HCT116 (cell line): ENCODE measurements at regions not wholly inside any gene's neighbourhood (a gene's known extent, or its start where the extent isn't known, plus 50 kb on each side); places are given as distances from the start of the nearest gene placed in this dataset.

Experiments used
- ATAC-seq: fragments of 200-7000 bp; cut with Tn5 transposase; 2 replicates; pipeline ENCODE4 v1.9.1; 2020; ENCODE audit warnings: mild to moderate bottlenecking, moderate library complexity
- BruUV-seq: library from RNA; stranded (reverse); fragments of 400-500 nt; replicated peaks from 2 replicates; lab custom pipeline; 2021; lab: Mats Ljungman, UMichigan
- CTCF ChIA-PET: fragments of 300-600 bp; sonication (Branson Sonifier 250); formaldehyde crosslinking; loops from one replicate; lab custom pipeline; 2021; ENCODE audit warnings: antibody characterized with exemption; lab: Charles Lee
- POLR2A ChIA-PET: fragments of 300-600, 350-600 bp; sonication (Branson Sonifier 250); formaldehyde crosslinking; loops from one replicate; lab custom pipeline; 2021; ENCODE audit warnings: antibody characterized with exemption; lab: Charles Lee
- RAD21 ChIA-PET, 2 experiments: fragments of 300-600 bp; sonication (Branson Sonifier 250); formaldehyde crosslinking; loops; one replicate each; lab custom pipeline; 2023; ENCODE audit warnings: low total read pairs in 2 of 2; ENCODE audit not compliant: uncharacterized antibody in 2 of 2, unreplicated experiment in 2 of 2, low non-redundant PET in 1 of 2; lab: Charles Lee
- DNase-seq: peaks from one replicate; pipeline ENCODE4 v3.0.0-alpha.2; 2010; ENCODE audit warnings: low read depth, low spot score
- H2AFZ ChIP-seq: fragments of 200-600 bp; shearing (Covaris generic), sonication (generic); 2 replicates; pipeline ENCODE4 v1.6.1; 2017; ENCODE audit warnings: low read depth, mixed run types, mixed read lengths, antibody characterized with exemption, low read length; ENCODE audit not compliant: poor library complexity, severe bottlenecking
- H3K27ac ChIP-seq: 2 replicates; pipeline ENCODE4 v1.5.1; 2012; ENCODE audit warnings: low read depth, low read length
- H3K27me3 ChIP-seq: fragments of 200-600 bp; sonication (generic); 2 replicates; pipeline ENCODE4 v1.6.1; 2016; ENCODE audit warnings: mixed run types, low read length, mixed read lengths; ENCODE audit not compliant: insufficient read depth
- H3K36me3 ChIP-seq, 2 experiments: fragments of 200-500 bp in 1 of 2; fragments of 200-600 bp in 1 of 2; sonication (Bioruptor generic) in 1 of 2; sonication (generic) in 1 of 2; 2 replicates each; pipeline versions ENCODE4 v1.5.1 to v1.6.1; 2014 to 2016; ENCODE audit warnings: low read length in 2 of 2, inconsistent platforms in 1 of 2, mixed read lengths in 1 of 2, mixed run types in 1 of 2; ENCODE audit not compliant: insufficient read depth in 2 of 2, control insufficient read depth in 1 of 2
- H3K4me1 ChIP-seq, 2 experiments: fragments of 200-600 bp in 1 of 2; sonication (generic) in 1 of 2; 2 replicates each; pipeline versions ENCODE4 v1.5.1 to v1.6.1; 2012 to 2017; ENCODE audit warnings: low read length in 2 of 2, inconsistent platforms in 1 of 2, mild to moderate bottlenecking in 1 of 2, mixed read lengths in 1 of 2, mixed run types in 1 of 2, moderate library complexity in 1 of 2; ENCODE audit not compliant: insufficient read depth in 2 of 2, control insufficient read depth in 1 of 2
- H3K4me2 ChIP-seq: fragments of 200-600 bp; sonication (generic); 2 replicates; pipeline ENCODE4 v1.6.1; 2017; ENCODE audit warnings: mixed run types, low read length, mixed read lengths
- H3K4me3 ChIP-seq, 2 experiments: fragments of 200-600 bp in 1 of 2; sonication (generic) in 1 of 2; replicated peaks in 1 of 2; 2 replicates each; pipeline ENCODE4 v1.5.1; 2011 to 2016; ENCODE audit warnings: low read length in 2 of 2, control low read depth in 1 of 2, low read depth in 1 of 2, mild to moderate bottlenecking in 1 of 2, mixed read lengths in 1 of 2, mixed run types in 1 of 2
- H3K79me2 ChIP-seq: fragments of 200-600 bp; sonication (generic); 2 replicates; pipeline ENCODE4 v1.6.1; 2017; ENCODE audit warnings: mild to moderate bottlenecking, mixed run types, low read length, moderate library complexity, mixed read lengths; ENCODE audit not compliant: insufficient read depth
- H3K9ac ChIP-seq: fragments of 200-600 bp; sonication (generic); 2 replicates; pipeline ENCODE4 v1.6.1; 2016; ENCODE audit warnings: low read length, mixed read lengths
- H3K9me2 ChIP-seq: fragments of 200-600 bp; sonication (generic), shearing (Covaris generic); 2 replicates; pipeline ENCODE4 v1.6.1; 2017; ENCODE audit warnings: mixed run types, mild to moderate bottlenecking, moderate library complexity; ENCODE audit not compliant: insufficient read depth
- H3K9me3 ChIP-seq, 2 experiments: fragments of 200-500 bp in 1 of 2; fragments of 200-600 bp in 1 of 2; sonication (Bioruptor generic) in 1 of 2; sonication (generic) in 1 of 2; 2 replicates each; pipeline ENCODE4 v1.6.1; 2014 to 2017; ENCODE audit warnings: low read length in 2 of 2, mixed read lengths in 2 of 2, inconsistent platforms in 1 of 2, low read depth in 1 of 2, mild to moderate bottlenecking in 1 of 2, mixed run types in 1 of 2, moderate library complexity in 1 of 2; ENCODE audit not compliant: control insufficient read depth in 1 of 2, insufficient read depth in 1 of 2
- H4K20me1 ChIP-seq: fragments of 200-600 bp; sonication (generic), shearing (Covaris generic); 2 replicates; pipeline ENCODE4 v1.6.1; 2017; ENCODE audit warnings: mixed run types, mild to moderate bottlenecking, moderate library complexity; ENCODE audit not compliant: insufficient read depth
- CEBPB ChIP-seq: IDR thresholded peaks from 2 replicates; pipeline ENCODE4 v1.6.1; 2012; ENCODE audit warnings: low read depth
- CTCF ChIP-seq, 3 experiments: fragments of 200-600 bp in 1 of 3; sonication (generic) in 1 of 3; IDR thresholded peaks in 2 of 3; conservative IDR thresholded peaks in 1 of 3; 2 replicates each; pipeline ENCODE4 v1.5.1; 2012 to 2017; ENCODE audit warnings: low read depth in 2 of 3, low read length in 2 of 3, antibody characterized with exemption in 1 of 3, borderline replicate concordance in 1 of 3, control low read depth in 1 of 3, mild to moderate bottlenecking in 1 of 3, mixed read lengths in 1 of 3, mixed run types in 1 of 3, moderate library complexity in 1 of 3; ENCODE audit not compliant: insufficient read depth in 1 of 3
- EGR1 ChIP-seq: IDR thresholded peaks from 2 replicates; pipeline ENCODE4 v1.6.1; 2012; ENCODE audit warnings: low read depth
- ELF1 ChIP-seq: IDR thresholded peaks from 2 replicates; pipeline ENCODE4 v1.6.1; 2012; ENCODE audit warnings: low read depth, borderline replicate concordance
- EZH2 ChIP-seq: fragments of 200-600 bp; sonication (generic); IDR thresholded peaks from 2 replicates; pipeline ENCODE4 v1.6.1; 2017; ENCODE audit warnings: antibody characterized with exemption, mixed run types
- EZH2phosphoT487 ChIP-seq: fragments of 200-600 bp; IDR thresholded peaks from 2 replicates; pipeline ENCODE4 v1.6.1; 2018; ENCODE audit warnings: antibody characterized with exemption, borderline replicate concordance
- FOSL1 ChIP-seq: IDR thresholded peaks from 2 replicates; pipeline ENCODE4 v1.6.1; 2012; ENCODE audit warnings: low read depth
- JUND ChIP-seq: IDR thresholded peaks from 2 replicates; pipeline ENCODE4 v1.6.1; 2012
- POLR2A ChIP-seq: IDR thresholded peaks from 2 replicates; pipeline ENCODE4 v1.7.0; 2011; ENCODE audit warnings: borderline replicate concordance; ENCODE audit not compliant: insufficient read depth, insufficient read length; ENCODE audit errors: extremely low read depth
- POLR2AphosphoS5 ChIP-seq: IDR thresholded peaks from 2 replicates; pipeline ENCODE4 v1.6.1; 2011; ENCODE audit warnings: mild to moderate bottlenecking, low read depth, low read length, moderate library complexity
- RAD21 ChIP-seq: IDR thresholded peaks from 2 replicates; pipeline ENCODE4 v1.6.1; 2012; ENCODE audit warnings: low read depth, mild to moderate bottlenecking
- SIN3A ChIP-seq: IDR thresholded peaks from 2 replicates; pipeline ENCODE4 v1.6.1; 2012; ENCODE audit warnings: low read depth
- SP1 ChIP-seq: IDR thresholded peaks from 2 replicates; pipeline ENCODE4 v1.6.1; 2012; ENCODE audit warnings: low read depth
- SRF ChIP-seq: IDR thresholded peaks from 2 replicates; pipeline ENCODE4 v1.6.1; 2012; ENCODE audit warnings: low read depth
- TCF7L2 ChIP-seq: IDR thresholded peaks from 2 replicates; pipeline ENCODE4 v1.7.0; 2011; ENCODE audit warnings: borderline replicate concordance, inconsistent platforms; ENCODE audit not compliant: insufficient read depth, insufficient read length; ENCODE audit errors: extremely low read depth
- YY1 ChIP-seq: IDR thresholded peaks from 2 replicates; pipeline ENCODE4 v1.6.1; 2011; ENCODE audit warnings: low read length, low read depth, moderate library complexity, mild to moderate bottlenecking; ENCODE audit not compliant: insufficient replicate concordance; ENCODE audit errors: extremely low read depth
- ZFX ChIP-seq: fragments of 450-650 bp; IDR thresholded peaks from 2 replicates; pipeline ENCODE4 v1.6.1; 2017
- intact Hi-C: fragments of 100-400 bp; cut with micrococcal nuclease; formaldehyde crosslinking; loops from 2 replicates; pipeline ENCODE4 v1.10.0; 2022
- TF ChIP-seq, protein P1 (sequence below): IDR thresholded peaks from 2 replicates; pipeline ENCODE4 v1.6.1; 2011; ENCODE audit warnings: mild to moderate bottlenecking, low read length, moderate library complexity; ENCODE audit not compliant: insufficient replicate concordance; ENCODE audit errors: extremely low read depth
- TF ChIP-seq, protein P2 (sequence below): IDR thresholded peaks from 2 replicates; pipeline ENCODE4 v1.6.1; 2012

- no peak for ATAC-seq
- ChIA-PET CTCF (no interaction called here), POLR2A (no interaction called here)
Observed at GRCh38 chr6:27065183-27065582, 182.3 kb upstream of the PRSS16 start.

More at GRCh38 chr6:27065183-27065582, 182.3 kb upstream of the PRSS16 start:
- no peaks in the 10 kb centered on the region for H3K9me2 ChIP-seq
- no peak for DNase-seq
- H3K4me1 ChIP-seq = no peaks in the 10 kb centered on the region
- intact Hi-C loops = no loop called here
- no peak overlapping the region for H3K4me2 ChIP-seq
- H3K9ac ChIP-seq = no peak overlapping the region
- H3K79me2 ChIP-seq = no peaks in the 10 kb centered on the region
- H3K4me3 ChIP-seq = no peak overlapping the region
- no peak overlapping the region for H2AFZ ChIP-seq
- H3K27ac ChIP-seq = no peak overlapping the region
- H3K36me3 ChIP-seq = no peaks in the 10 kb centered on the region
- TF ChIP-seq EGR1 (no peak), TCF7L2 (no peak), EZH2phosphoT487 (no peak), POLR2AphosphoS5 (no peak), ELF1 (no peak), SP1 (no peak), EZH2 (no peak), CEBPB (no peak), SRF (no peak), RAD21 (no peak), CTCF (IDR thresholded peaks at IDR 0.05 in 2 of 3, conservative IDR thresholded peaks at IDR 0.05 in 1 of 3; ENCODE audit: borderline replicate concordance in 1 of 3, insufficient read depth in 1 of 3, low read depth in 2 of 3, low read length in 2 of 3) (no peak), FOSL1 (no peak), SIN3A (no peak), YY1 (no peak), POLR2A (no peak), JUND (no peak), ZFX (no peak)
- TF ChIP-seq, protein P1, sequence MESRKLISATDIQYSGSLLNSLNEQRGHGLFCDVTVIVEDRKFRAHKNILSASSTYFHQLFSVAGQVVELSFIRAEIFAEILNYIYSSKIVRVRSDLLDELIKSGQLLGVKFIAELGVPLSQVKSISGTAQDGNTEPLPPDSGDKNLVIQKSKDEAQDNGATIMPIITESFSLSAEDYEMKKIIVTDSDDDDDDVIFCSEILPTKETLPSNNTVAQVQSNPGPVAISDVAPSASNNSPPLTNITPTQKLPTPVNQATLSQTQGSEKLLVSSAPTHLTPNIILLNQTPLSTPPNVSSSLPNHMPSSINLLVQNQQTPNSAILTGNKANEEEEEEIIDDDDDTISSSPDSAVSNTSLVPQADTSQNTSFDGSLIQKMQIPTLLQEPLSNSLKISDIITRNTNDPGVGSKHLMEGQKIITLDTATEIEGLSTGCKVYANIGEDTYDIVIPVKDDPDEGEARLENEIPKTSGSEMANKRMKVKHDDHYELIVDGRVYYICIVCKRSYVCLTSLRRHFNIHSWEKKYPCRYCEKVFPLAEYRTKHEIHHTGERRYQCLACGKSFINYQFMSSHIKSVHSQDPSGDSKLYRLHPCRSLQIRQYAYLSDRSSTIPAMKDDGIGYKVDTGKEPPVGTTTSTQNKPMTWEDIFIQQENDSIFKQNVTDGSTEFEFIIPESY = no peak
- TF ChIP-seq, protein P2, sequence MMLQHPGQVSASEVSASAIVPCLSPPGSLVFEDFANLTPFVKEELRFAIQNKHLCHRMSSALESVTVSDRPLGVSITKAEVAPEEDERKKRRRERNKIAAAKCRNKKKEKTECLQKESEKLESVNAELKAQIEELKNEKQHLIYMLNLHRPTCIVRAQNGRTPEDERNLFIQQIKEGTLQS = no peak
- BruUV-seq = no TSS peak
- H4K20me1 ChIP-seq = no peaks in the 10 kb centered on the region
- no peaks in the 10 kb centered on the region for H3K9me3 ChIP-seq
- RAD21 ChIA-PET = no interaction called here
- H3K27me3 ChIP-seq = no peaks in the 10 kb centered on the region
